ENCODE measurements at regions not wholly inside any gene's neighbourhood (a gene's known extent, or its start where the extent isn't known, plus 50 kb on each side); places are given as distances from the start of the nearest gene placed in this dataset.

GRCh38 chr6:14274546-14275492 lies 157.2 kb downstream of the CD83 start:
- DNase-seq, result no peak

- DNase-seq, result no peak
Observed at GRCh38 chr6:14275493-14275851, 157.9 kb downstream of the CD83 start.

- no peak for DNase-seq
Observed at GRCh38 chr6:14276071-14276470, 158.5 kb downstream of the CD83 start.

GRCh38 chr6:14276667-14277404 lies 159.3 kb downstream of the CD83 start:
- DNase-seq, result peak; percentile 55

- no peak for DNase-seq
Observed at GRCh38 chr6:14277405-14277930, 159.9 kb downstream of the CD83 start.

GRCh38 chr6:14278006-14278405 lies 160.4 kb downstream of the CD83 start:
- DNase-seq, result no peak

GRCh38 chr6:14278446-14278845 lies 160.9 kb downstream of the CD83 start:
- no peak for DNase-seq

- no peak for DNase-seq
Observed at GRCh38 chr6:14280006-14280510, 162.5 kb downstream of the CD83 start.

GRCh38 chr6:14280766-14281293 lies 163.3 kb downstream of the CD83 start:
- DNase-seq, result no peak

- DNase-seq, result no peak
Observed at GRCh38 chr6:14281811-14282660, 164.5 kb downstream of the CD83 start.

GRCh38 chr6:14282854-14283505 lies 165.4 kb downstream of the CD83 start:
- no peak for DNase-seq

GRCh38 chr6:14283600-14284235 lies 166.1 kb downstream of the CD83 start:
- no peak for DNase-seq

- DNase-seq, result no peak
Observed at GRCh38 chr6:14284969-14285590, 167.5 kb downstream of the CD83 start.

GRCh38 chr6:14286144-14286543 lies 168.6 kb downstream of the CD83 start:
- DNase-seq, result peak; percentile 61

GRCh38 chr6:14286634-14287428 lies 169.3 kb downstream of the CD83 start:
- DNase-seq, result no peak

- DNase-seq, result no peak
Observed at GRCh38 chr6:14287707-14288106, 170.1 kb downstream of the CD83 start.

GRCh38 chr6:14288910-14289309 lies 171.3 kb downstream of the CD83 start:
- no peak for DNase-seq

- DNase-seq, result no peak
Observed at GRCh38 chr6:14290041-14290771, 172.6 kb downstream of the CD83 start.
